Body of pancreas (tissue), 4 donors: ENCODE measurements at regions not wholly inside any gene's neighbourhood (a gene's known extent, or its start where the extent isn't known, plus 50 kb on each side); places are given as distances from the start of the nearest gene placed in this dataset.

Experiments used
- POLR2A ChIP-seq, 3 donors: fragments of 450-650 bp; IDR thresholded peaks; one replicate each; pipeline ENCODE4 v1.6.1; 2016; ENCODE audit warnings: antibody characterized with exemption in 3 of 3, mild to moderate bottlenecking in 2 of 3
- TF ChIP-seq, protein P1 (sequence below), 7 experiments: fragments of 450-650 bp in 4 of 7; fragments of 200-600 bp in 3 of 7; sonication (generic) in 3 of 7; IDR thresholded peaks; one replicate each; pipeline ENCODE4 v1.5.1; 2016 to 2019; ENCODE audit warnings: antibody characterized with exemption in 7 of 7

DNA sequence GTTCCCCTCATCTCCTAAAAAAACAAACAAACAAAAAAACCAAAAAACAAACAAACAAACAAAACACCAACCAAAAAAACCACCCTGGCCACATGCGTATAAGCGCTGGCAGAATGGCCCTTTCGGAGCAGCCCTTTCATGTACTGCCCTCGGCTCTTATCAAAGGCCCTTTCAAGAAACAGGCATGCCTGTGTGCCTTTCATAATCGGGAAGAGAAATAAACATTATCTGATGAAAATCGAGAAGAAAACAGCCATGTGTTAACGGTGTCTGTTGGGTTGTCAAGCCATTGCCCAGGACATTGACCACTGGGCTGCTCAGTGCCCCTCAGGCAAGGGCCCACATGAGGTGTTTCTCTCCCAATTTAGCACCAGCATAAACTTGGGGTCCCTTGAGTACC, 68.3 kb downstream of the PJA1 start:
- TF ChIP-seq, protein P1, sequence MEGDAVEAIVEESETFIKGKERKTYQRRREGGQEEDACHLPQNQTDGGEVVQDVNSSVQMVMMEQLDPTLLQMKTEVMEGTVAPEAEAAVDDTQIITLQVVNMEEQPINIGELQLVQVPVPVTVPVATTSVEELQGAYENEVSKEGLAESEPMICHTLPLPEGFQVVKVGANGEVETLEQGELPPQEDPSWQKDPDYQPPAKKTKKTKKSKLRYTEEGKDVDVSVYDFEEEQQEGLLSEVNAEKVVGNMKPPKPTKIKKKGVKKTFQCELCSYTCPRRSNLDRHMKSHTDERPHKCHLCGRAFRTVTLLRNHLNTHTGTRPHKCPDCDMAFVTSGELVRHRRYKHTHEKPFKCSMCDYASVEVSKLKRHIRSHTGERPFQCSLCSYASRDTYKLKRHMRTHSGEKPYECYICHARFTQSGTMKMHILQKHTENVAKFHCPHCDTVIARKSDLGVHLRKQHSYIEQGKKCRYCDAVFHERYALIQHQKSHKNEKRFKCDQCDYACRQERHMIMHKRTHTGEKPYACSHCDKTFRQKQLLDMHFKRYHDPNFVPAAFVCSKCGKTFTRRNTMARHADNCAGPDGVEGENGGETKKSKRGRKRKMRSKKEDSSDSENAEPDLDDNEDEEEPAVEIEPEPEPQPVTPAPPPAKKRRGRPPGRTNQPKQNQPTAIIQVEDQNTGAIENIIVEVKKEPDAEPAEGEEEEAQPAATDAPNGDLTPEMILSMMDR (IDR thresholded peaks at IDR 0.05): no peak
- no peak for TF ChIP-seq POLR2A (IDR thresholded peaks at IDR 0.05)
